SK-N-SH treated with all-trans-retinoic acid at 6 μM for 48 hours (cell line): ENCODE measurements at regions not wholly inside any gene's neighbourhood (a gene's known extent, or its start where the extent isn't known, plus 50 kb on each side); places are given as distances from the start of the nearest gene placed in this dataset.

Source experiments
- ATAC-seq: fragments of 200-7000 bp; cut with Tn5 transposase; 3 replicates; pipeline ENCODE4 v1.9.1; 2020; ENCODE audit warnings: mild to moderate bottlenecking, moderate library complexity
- ARNTL ChIP-seq: fragments of 450-650 bp; formaldehyde crosslinking; IDR thresholded peaks from 2 replicates; pipeline ENCODE4 v1.5.0; 2020; ENCODE audit warnings: low read depth, mild to moderate bottlenecking, moderate library complexity, borderline replicate concordance
- BACH2 ChIP-seq: fragments of 250-450 bp; sonication (Bioruptor Pico); IDR thresholded peaks from 2 replicates; pipeline ENCODE4 v1.9.0; 2021; ENCODE audit warnings: mild to moderate bottlenecking, borderline replicate concordance
- ESRRG ChIP-seq: fragments of 250-450 bp; sonication (Bioruptor Pico); IDR thresholded peaks from 2 replicates; pipeline ENCODE4 v1.6.1; 2021; ENCODE audit warnings: mild to moderate bottlenecking
- GLIS3 ChIP-seq: fragments of 250-450 bp; sonication (Bioruptor Pico); IDR thresholded peaks from 2 replicates; pipeline ENCODE4 v1.5.0; 2020; ENCODE audit warnings: mild to moderate bottlenecking, moderate library complexity
- ISL1 ChIP-seq: fragments of 250-450 bp; sonication (Bioruptor Pico); IDR thresholded peaks from 2 replicates; pipeline ENCODE4 v2.1.2; 2022; ENCODE audit warnings: mild to moderate bottlenecking, moderate library complexity
- PPARA ChIP-seq: fragments of 250-450 bp; sonication (Bioruptor Pico); IDR thresholded peaks from 2 replicates; pipeline ENCODE4 v1.5.0; 2020; ENCODE audit warnings: mild to moderate bottlenecking, borderline replicate concordance
- RARB ChIP-seq: fragments of 250-450 bp; sonication (Bioruptor Pico); IDR thresholded peaks from 2 replicates; pipeline ENCODE4 v1.8.0; 2021; ENCODE audit warnings: mild to moderate bottlenecking, moderate library complexity
- SNAI2 ChIP-seq: fragments of 250-450 bp; sonication (Bioruptor Pico); IDR thresholded peaks from 2 replicates; pipeline ENCODE4 v1.5.0; 2020; ENCODE audit warnings: mild to moderate bottlenecking, moderate library complexity
- TCF4 ChIP-seq: fragments of 250-450 bp; sonication (Bioruptor Pico); IDR thresholded peaks from 2 replicates; pipeline ENCODE4 v1.8.0; 2021; ENCODE audit warnings: mild to moderate bottlenecking, moderate library complexity, borderline replicate concordance
- TOX ChIP-seq: fragments of 250-450 bp; sonication (Bioruptor Pico); IDR thresholded peaks from 2 replicates; pipeline ENCODE4 v1.8.0; 2021; ENCODE audit warnings: mild to moderate bottlenecking, moderate library complexity, borderline replicate concordance
- ZC3H10 ChIP-seq: fragments of 250-450 bp; sonication (Bioruptor Pico); IDR thresholded peaks from 2 replicates; pipeline ENCODE4 v1.5.1; 2021; ENCODE audit warnings: mild to moderate bottlenecking, moderate library complexity
- ZFP3 ChIP-seq: fragments of 250-450 bp; sonication (Bioruptor Pico); IDR thresholded peaks from 2 replicates; pipeline ENCODE4 v1.5.0; 2020; ENCODE audit warnings: mild to moderate bottlenecking, moderate library complexity
- ZNF70 ChIP-seq: fragments of 450-650 bp; formaldehyde crosslinking; IDR thresholded peaks from 2 replicates; pipeline ENCODE4 v1.5.0; 2020; ENCODE audit warnings: mild to moderate bottlenecking, moderate library complexity
- ZNF8 ChIP-seq: fragments of 450-650 bp; formaldehyde crosslinking; IDR thresholded peaks from 2 replicates; pipeline ENCODE4 v1.5.0; 2020; ENCODE audit warnings: mild to moderate bottlenecking, moderate library complexity
- TF ChIP-seq, protein P1 (sequence below): fragments of 250-450 bp; sonication (Bioruptor Pico); IDR thresholded peaks from 2 replicates; pipeline ENCODE4 v1.8.0; 2021; ENCODE audit warnings: low read depth, mild to moderate bottlenecking, moderate library complexity, borderline replicate concordance
- TF ChIP-seq, protein P2 (sequence below): fragments of 250-450 bp; sonication (Bioruptor Pico); IDR thresholded peaks from 2 replicates; pipeline ENCODE4 v1.5.0; 2020; ENCODE audit warnings: mild to moderate bottlenecking, moderate library complexity
- TF ChIP-seq, protein P3 (sequence below): fragments of 250-450 bp; sonication (Bioruptor Pico); IDR thresholded peaks from 2 replicates; pipeline ENCODE4 v1.5.1; 2021; ENCODE audit warnings: mild to moderate bottlenecking, moderate library complexity
- TF ChIP-seq, protein P4 (sequence below): fragments of 250-450 bp; sonication (Bioruptor Pico); IDR thresholded peaks from 2 replicates; pipeline ENCODE4 v1.8.0; 2020; ENCODE audit warnings: mild to moderate bottlenecking, moderate library complexity, borderline replicate concordance
- TF ChIP-seq, protein P5 (sequence below): fragments of 250-450 bp; sonication (Bioruptor Pico); IDR thresholded peaks from 2 replicates; pipeline ENCODE4 v1.5.1; 2020; ENCODE audit warnings: low read depth, mild to moderate bottlenecking, moderate library complexity

DNA sequence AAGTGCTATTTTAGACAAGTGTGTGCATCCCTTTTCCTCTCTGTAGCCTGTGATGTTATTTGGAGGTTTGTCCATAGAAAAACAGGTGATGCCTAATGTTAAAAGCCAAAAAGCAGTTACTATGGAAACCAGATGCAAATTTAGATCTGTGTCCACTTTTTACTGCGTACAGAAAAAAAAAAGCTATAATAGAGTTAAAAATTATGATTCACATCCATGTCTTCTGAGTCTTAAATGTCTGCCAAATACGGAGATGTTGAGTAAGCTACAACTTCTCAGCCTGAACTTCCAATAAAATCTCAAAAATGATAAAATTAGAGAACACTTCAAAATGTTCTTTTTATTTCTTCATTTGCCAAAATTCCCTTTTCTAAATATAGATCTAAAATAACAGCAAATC lies 74.2 kb upstream of the GAP43 start:
- no peak; the same call in 2 of the 3 replicates for ATAC-seq
- TF ChIP-seq ISL1 (CRISPR knock-in tag), result peak; percentile 47
- TF ChIP-seq, protein P1, sequence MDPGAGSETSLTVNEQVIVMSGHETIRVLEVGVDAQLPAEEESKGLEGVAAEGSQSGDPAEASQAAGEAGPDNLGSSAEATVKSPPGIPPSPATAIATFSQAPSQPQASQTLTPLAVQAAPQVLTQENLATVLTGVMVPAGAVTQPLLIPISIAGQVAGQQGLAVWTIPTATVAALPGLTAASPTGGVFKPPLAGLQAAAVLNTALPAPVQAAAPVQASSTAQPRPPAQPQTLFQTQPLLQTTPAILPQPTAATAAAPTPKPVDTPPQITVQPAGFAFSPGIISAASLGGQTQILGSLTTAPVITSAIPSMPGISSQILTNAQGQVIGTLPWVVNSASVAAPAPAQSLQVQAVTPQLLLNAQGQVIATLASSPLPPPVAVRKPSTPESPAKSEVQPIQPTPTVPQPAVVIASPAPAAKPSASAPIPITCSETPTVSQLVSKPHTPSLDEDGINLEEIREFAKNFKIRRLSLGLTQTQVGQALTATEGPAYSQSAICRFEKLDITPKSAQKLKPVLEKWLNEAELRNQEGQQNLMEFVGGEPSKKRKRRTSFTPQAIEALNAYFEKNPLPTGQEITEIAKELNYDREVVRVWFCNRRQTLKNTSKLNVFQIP (CRISPR knock-in tag), result no peak

DNA sequence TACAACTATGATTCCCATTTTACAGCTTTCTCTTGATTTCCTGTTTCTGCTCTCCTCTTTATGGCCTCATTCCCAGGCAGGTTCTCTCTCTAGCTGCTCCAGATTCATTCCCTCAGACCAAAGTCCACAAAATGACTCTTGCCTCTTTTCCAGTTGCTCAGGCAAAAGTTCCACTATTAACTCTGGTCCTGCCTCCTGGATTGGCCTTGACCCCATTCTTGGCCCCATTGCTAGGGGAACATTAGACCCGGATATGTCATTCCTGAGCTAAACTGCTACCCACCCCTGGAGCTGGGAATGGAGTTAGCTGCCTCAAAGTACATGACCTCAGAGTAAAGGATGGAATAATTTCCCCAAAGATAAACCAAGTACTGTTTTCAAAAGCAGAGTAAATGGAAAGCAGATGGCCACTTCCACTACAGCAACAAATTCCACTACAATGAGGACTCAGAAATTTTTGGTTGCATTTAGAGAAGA lies 73.0 kb upstream of the GAP43 start:
- TF ChIP-seq ZNF8 (CRISPR knock-in tag), result no peak
- 0 out of 2 replicates have a peak, but pooled peaks have one; percentile 36 for TF ChIP-seq ZFP3 (CRISPR knock-in tag)
- TF ChIP-seq, protein P2, sequence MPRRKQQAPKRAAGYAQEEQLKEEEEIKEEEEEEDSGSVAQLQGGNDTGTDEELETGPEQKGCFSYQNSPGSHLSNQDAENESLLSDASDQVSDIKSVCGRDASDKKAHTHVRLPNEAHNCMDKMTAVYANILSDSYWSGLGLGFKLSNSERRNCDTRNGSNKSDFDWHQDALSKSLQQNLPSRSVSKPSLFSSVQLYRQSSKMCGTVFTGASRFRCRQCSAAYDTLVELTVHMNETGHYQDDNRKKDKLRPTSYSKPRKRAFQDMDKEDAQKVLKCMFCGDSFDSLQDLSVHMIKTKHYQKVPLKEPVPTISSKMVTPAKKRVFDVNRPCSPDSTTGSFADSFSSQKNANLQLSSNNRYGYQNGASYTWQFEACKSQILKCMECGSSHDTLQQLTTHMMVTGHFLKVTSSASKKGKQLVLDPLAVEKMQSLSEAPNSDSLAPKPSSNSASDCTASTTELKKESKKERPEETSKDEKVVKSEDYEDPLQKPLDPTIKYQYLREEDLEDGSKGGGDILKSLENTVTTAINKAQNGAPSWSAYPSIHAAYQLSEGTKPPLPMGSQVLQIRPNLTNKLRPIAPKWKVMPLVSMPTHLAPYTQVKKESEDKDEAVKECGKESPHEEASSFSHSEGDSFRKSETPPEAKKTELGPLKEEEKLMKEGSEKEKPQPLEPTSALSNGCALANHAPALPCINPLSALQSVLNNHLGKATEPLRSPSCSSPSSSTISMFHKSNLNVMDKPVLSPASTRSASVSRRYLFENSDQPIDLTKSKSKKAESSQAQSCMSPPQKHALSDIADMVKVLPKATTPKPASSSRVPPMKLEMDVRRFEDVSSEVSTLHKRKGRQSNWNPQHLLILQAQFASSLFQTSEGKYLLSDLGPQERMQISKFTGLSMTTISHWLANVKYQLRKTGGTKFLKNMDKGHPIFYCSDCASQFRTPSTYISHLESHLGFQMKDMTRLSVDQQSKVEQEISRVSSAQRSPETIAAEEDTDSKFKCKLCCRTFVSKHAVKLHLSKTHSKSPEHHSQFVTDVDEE (CRISPR knock-in tag), result no peak
- TF ChIP-seq, protein P1 (CRISPR knock-in tag), result no peak
- TF ChIP-seq ISL1 (CRISPR knock-in tag), result peak; percentile 51
- TF ChIP-seq TCF4, result peak; percentile 51; the same call in 1 of the 2 replicates
- TF ChIP-seq, protein P3, sequence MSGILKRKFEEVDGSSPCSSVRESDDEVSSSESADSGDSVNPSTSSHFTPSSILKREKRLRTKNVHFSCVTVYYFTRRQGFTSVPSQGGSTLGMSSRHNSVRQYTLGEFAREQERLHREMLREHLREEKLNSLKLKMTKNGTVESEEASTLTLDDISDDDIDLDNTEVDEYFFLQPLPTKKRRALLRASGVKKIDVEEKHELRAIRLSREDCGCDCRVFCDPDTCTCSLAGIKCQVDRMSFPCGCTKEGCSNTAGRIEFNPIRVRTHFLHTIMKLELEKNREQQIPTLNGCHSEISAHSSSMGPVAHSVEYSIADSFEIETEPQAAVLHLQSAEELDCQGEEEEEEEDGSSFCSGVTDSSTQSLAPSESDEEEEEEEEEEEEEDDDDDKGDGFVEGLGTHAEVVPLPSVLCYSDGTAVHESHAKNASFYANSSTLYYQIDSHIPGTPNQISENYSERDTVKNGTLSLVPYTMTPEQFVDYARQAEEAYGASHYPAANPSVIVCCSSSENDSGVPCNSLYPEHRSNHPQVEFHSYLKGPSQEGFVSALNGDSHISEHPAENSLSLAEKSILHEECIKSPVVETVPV (CRISPR knock-in tag), result no peak
- peak; percentile 55; the same call in 1 of the 2 replicates for TF ChIP-seq SNAI2 (CRISPR knock-in tag)
- TF ChIP-seq, all 23 proteins: peak for 4
- peak; percentile 69 for ATAC-seq

DNA sequence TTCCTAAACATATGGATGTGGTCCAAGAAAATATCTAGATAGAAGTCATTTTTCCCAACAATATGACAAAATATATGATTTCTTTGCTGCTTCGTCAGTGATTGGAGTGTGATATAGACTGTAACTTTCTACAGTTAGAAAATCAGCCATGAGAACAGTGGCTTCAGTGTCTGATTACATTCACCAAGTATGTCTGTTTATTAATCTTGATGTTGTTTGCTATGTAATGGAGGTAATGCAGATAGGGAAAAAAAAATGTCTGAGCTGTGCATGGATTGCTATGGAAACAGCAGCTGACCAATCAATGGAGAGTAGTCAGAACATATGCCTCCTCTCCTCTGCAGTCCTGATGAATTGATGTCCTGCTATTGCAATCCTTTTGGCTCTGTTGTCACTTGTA lies 72.3 kb upstream of the GAP43 start:
- ATAC-seq, result peak; percentile 67; the same call in 2 of the 3 replicates
- TF ChIP-seq BACH2 (CRISPR knock-in tag) (no peak), TOX (CRISPR knock-in tag) (no peak), ARNTL (CRISPR knock-in tag) (no peak), SNAI2 (CRISPR knock-in tag) (no peak), ISL1 (CRISPR knock-in tag) (no peak), PPARA (CRISPR knock-in tag) (no peak), ZFP3 (CRISPR knock-in tag) (no peak), ZC3H10 (CRISPR knock-in tag) (no peak), ZNF8 (CRISPR knock-in tag) (no peak), ZNF70 (CRISPR knock-in tag) (no peak), GLIS3 (no peak), RARB (CRISPR knock-in tag) (no peak), ESRRG (no peak)
- TF ChIP-seq, protein P4, sequence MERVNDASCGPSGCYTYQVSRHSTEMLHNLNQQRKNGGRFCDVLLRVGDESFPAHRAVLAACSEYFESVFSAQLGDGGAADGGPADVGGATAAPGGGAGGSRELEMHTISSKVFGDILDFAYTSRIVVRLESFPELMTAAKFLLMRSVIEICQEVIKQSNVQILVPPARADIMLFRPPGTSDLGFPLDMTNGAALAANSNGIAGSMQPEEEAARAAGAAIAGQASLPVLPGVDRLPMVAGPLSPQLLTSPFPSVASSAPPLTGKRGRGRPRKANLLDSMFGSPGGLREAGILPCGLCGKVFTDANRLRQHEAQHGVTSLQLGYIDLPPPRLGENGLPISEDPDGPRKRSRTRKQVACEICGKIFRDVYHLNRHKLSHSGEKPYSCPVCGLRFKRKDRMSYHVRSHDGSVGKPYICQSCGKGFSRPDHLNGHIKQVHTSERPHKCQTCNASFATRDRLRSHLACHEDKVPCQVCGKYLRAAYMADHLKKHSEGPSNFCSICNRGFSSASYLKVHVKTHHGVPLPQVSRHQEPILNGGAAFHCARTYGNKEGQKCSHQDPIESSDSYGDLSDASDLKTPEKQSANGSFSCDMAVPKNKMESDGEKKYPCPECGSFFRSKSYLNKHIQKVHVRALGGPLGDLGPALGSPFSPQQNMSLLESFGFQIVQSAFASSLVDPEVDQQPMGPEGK (CRISPR knock-in tag), result no peak
- TF ChIP-seq, protein P3 (CRISPR knock-in tag), result no peak
- TF ChIP-seq, protein P5, sequence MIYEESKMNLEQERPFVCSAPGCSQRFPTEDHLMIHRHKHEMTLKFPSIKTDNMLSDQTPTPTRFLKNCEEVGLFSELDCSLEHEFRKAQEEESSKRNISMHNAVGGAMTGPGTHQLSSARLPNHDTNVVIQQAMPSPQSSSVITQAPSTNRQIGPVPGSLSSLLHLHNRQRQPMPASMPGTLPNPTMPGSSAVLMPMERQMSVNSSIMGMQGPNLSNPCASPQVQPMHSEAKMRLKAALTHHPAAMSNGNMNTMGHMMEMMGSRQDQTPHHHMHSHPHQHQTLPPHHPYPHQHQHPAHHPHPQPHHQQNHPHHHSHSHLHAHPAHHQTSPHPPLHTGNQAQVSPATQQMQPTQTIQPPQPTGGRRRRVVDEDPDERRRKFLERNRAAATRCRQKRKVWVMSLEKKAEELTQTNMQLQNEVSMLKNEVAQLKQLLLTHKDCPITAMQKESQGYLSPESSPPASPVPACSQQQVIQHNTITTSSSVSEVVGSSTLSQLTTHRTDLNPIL (CRISPR knock-in tag), result no peak
- TF ChIP-seq, protein P2 (CRISPR knock-in tag), result no peak
- TF ChIP-seq, protein P1 (CRISPR knock-in tag), result no peak
